ENCODE measurements at regions not wholly inside any gene's neighbourhood (a gene's known extent, or its start where the extent isn't known, plus 50 kb on each side); places are given as distances from the start of the nearest gene placed in this dataset.
"Not testable (repeated sequence)": the region's sequence is repeated elsewhere in the genome, so short reads cannot be mapped to it uniquely, and the experiment has no call there.

GRCh38 chr2:87318814-87319491 is 297.3 kb upstream of the PLGLB1 start:
- DNase-seq (ENCODE audit: low read depth, low spot score); POLR2A ChIA-PET; H3K9me3 ChIP-seq (ENCODE audit: control insufficient read depth in 1 of 2, insufficient read depth in 1 of 2, low read depth in 1 of 2, low read length in 2 of 2); H3K27me3 ChIP-seq (ENCODE audit: insufficient read depth, low read length); H2AFZ ChIP-seq (ENCODE audit: low read depth, low read length, poor library complexity, severe bottlenecking); H3K4me2 ChIP-seq (ENCODE audit: low read length); H3K27ac ChIP-seq (ENCODE audit: low read depth, low read length); BruUV-seq (replicated peaks); H3K79me2 ChIP-seq (ENCODE audit: insufficient read depth, low read length); H3K9me2 ChIP-seq (ENCODE audit: insufficient read depth); H3K4me3 ChIP-seq (replicated peaks in 1 of 2; ENCODE audit: low read depth in 1 of 2, low read length in 2 of 2); intact Hi-C loops (cut with micrococcal nuclease); H4K20me1 ChIP-seq (ENCODE audit: insufficient read depth); RAD21 ChIA-PET (ENCODE audit: low non-redundant PET in 1 of 2, low total read pairs in 2 of 2, uncharacterized antibody in 2 of 2, unreplicated experiment in 2 of 2); H3K36me3 ChIP-seq (ENCODE audit: control insufficient read depth in 1 of 2, insufficient read depth in 2 of 2, low read length in 2 of 2); H3K4me1 ChIP-seq (ENCODE audit: control insufficient read depth in 1 of 2, insufficient read depth in 2 of 2, low read length in 2 of 2); H3K9ac ChIP-seq (ENCODE audit: low read length); CTCF ChIA-PET: not testable (repeated sequence)
- ATAC-seq = peak; percentile 58; the same call in 1 of the 2 replicates

DNA sequence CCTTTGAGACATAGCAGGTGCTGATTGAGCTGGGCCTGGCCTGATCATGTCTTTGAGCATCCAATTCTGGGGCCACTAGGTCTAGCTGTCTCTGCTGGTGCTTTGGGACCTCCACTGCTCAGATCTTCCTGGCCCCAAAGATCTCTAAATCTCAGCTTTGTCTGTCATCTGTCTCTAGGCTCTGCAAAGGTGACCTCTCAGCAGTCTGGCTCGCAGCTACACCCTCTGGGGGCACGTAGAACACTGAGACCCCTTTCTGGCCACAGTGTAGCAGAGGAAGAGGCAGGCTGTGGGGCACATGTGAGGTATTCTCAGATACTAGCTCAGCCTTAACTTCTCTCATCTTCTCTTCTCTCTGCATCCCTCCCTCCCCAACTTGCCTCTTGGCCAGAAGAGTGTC is 298.1 kb upstream of the PLGLB1 start:
- CTCF ChIA-PET; H3K4me2 ChIP-seq (ENCODE audit: low read length); H3K27ac ChIP-seq (ENCODE audit: low read depth, low read length); intact Hi-C loops (cut with micrococcal nuclease); H3K36me3 ChIP-seq (ENCODE audit: control insufficient read depth in 1 of 2, insufficient read depth in 2 of 2, low read length in 2 of 2); POLR2A ChIA-PET; H3K4me3 ChIP-seq (replicated peaks in 1 of 2; ENCODE audit: low read depth in 1 of 2, low read length in 2 of 2); H3K79me2 ChIP-seq (ENCODE audit: insufficient read depth, low read length); H2AFZ ChIP-seq (ENCODE audit: low read depth, low read length, poor library complexity, severe bottlenecking); H3K9ac ChIP-seq (ENCODE audit: low read length); H3K9me3 ChIP-seq (ENCODE audit: control insufficient read depth in 1 of 2, insufficient read depth in 1 of 2, low read depth in 1 of 2, low read length in 2 of 2); ATAC-seq; BruUV-seq (replicated peaks); RAD21 ChIA-PET (ENCODE audit: low non-redundant PET in 1 of 2, low total read pairs in 2 of 2, uncharacterized antibody in 2 of 2, unreplicated experiment in 2 of 2); H3K9me2 ChIP-seq (ENCODE audit: insufficient read depth); H3K27me3 ChIP-seq (ENCODE audit: insufficient read depth, low read length); DNase-seq (ENCODE audit: low read depth, low spot score); H3K4me1 ChIP-seq (ENCODE audit: control insufficient read depth in 1 of 2, insufficient read depth in 2 of 2, low read length in 2 of 2); H4K20me1 ChIP-seq (ENCODE audit: insufficient read depth): not testable (repeated sequence)

- intact Hi-C loops (cut with micrococcal nuclease); H3K27me3 ChIP-seq (ENCODE audit: insufficient read depth, low read length); H3K4me2 ChIP-seq (ENCODE audit: low read length); H3K9me3 ChIP-seq (ENCODE audit: control insufficient read depth in 1 of 2, insufficient read depth in 1 of 2, low read depth in 1 of 2, low read length in 2 of 2); H3K9ac ChIP-seq (ENCODE audit: low read length); H4K20me1 ChIP-seq (ENCODE audit: insufficient read depth); H3K4me3 ChIP-seq (replicated peaks in 1 of 2; ENCODE audit: low read depth in 1 of 2, low read length in 2 of 2); ATAC-seq; POLR2A ChIA-PET; DNase-seq (ENCODE audit: low read depth, low spot score); H3K4me1 ChIP-seq (ENCODE audit: control insufficient read depth in 1 of 2, insufficient read depth in 2 of 2, low read length in 2 of 2); H3K9me2 ChIP-seq (ENCODE audit: insufficient read depth); BruUV-seq (replicated peaks); H2AFZ ChIP-seq (ENCODE audit: low read depth, low read length, poor library complexity, severe bottlenecking); RAD21 ChIA-PET (ENCODE audit: low non-redundant PET in 1 of 2, low total read pairs in 2 of 2, uncharacterized antibody in 2 of 2, unreplicated experiment in 2 of 2); H3K36me3 ChIP-seq (ENCODE audit: control insufficient read depth in 1 of 2, insufficient read depth in 2 of 2, low read length in 2 of 2); H3K79me2 ChIP-seq (ENCODE audit: insufficient read depth, low read length); CTCF ChIA-PET; H3K27ac ChIP-seq (ENCODE audit: low read depth, low read length): not testable (repeated sequence)
These were observed 299.6 kb upstream of the PLGLB1 start for GRCh38 chr2:87321201-87321600.

- H2AFZ ChIP-seq (ENCODE audit: low read depth, low read length, poor library complexity, severe bottlenecking); H3K27me3 ChIP-seq (ENCODE audit: insufficient read depth, low read length); H3K4me1 ChIP-seq (ENCODE audit: control insufficient read depth in 1 of 2, insufficient read depth in 2 of 2, low read length in 2 of 2); H3K4me3 ChIP-seq (replicated peaks in 1 of 2; ENCODE audit: low read depth in 1 of 2, low read length in 2 of 2); H4K20me1 ChIP-seq (ENCODE audit: insufficient read depth); H3K27ac ChIP-seq (ENCODE audit: low read depth, low read length); H3K36me3 ChIP-seq (ENCODE audit: control insufficient read depth in 1 of 2, insufficient read depth in 2 of 2, low read length in 2 of 2); RAD21 ChIA-PET (ENCODE audit: low non-redundant PET in 1 of 2, low total read pairs in 2 of 2, uncharacterized antibody in 2 of 2, unreplicated experiment in 2 of 2); H3K9me3 ChIP-seq (ENCODE audit: control insufficient read depth in 1 of 2, insufficient read depth in 1 of 2, low read depth in 1 of 2, low read length in 2 of 2); intact Hi-C loops (cut with micrococcal nuclease); POLR2A ChIA-PET; DNase-seq (ENCODE audit: low read depth, low spot score); CTCF ChIA-PET; H3K9me2 ChIP-seq (ENCODE audit: insufficient read depth); H3K9ac ChIP-seq (ENCODE audit: low read length); H3K79me2 ChIP-seq (ENCODE audit: insufficient read depth, low read length); BruUV-seq (replicated peaks): not testable (repeated sequence)
- ATAC-seq = peak; percentile 61
- 0 out of 2 replicates have a peak overlapping the region, but pooled peaks have one; percentile 25 for H3K4me2 ChIP-seq (ENCODE audit: low read length)
These were observed 302.8 kb upstream of the PLGLB1 start for GRCh38 chr2:87324335-87325041.
